ENCODE measurements at regions not wholly inside any gene's neighbourhood (a gene's known extent, or its start where the extent isn't known, plus 50 kb on each side); places are given as distances from the start of the nearest gene placed in this dataset.
"Not testable (repeated sequence)": the region's sequence is repeated elsewhere in the genome, so short reads cannot be mapped to it uniquely, and the experiment has no call there.

DNA sequence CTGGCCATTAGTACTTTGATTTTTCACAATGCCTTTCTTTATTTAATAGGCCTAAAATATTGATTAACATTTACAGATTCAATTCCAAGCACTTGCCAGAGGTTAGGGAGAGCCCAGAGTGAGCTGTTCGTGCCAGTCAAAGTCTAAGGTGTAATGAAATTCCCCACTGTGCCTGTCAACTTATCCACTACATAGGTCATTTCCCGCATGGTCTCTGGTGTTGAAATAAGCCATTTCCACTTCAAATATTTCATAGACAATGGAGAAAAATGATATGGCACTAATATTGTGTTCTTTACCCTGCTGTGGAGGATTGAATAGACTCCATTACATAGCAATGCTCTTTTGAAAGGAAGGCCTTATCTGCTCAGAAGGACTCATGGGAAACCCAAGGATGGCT is 978.1 kb upstream of the CELF2 start:
- no peak for DNase-seq

DNA sequence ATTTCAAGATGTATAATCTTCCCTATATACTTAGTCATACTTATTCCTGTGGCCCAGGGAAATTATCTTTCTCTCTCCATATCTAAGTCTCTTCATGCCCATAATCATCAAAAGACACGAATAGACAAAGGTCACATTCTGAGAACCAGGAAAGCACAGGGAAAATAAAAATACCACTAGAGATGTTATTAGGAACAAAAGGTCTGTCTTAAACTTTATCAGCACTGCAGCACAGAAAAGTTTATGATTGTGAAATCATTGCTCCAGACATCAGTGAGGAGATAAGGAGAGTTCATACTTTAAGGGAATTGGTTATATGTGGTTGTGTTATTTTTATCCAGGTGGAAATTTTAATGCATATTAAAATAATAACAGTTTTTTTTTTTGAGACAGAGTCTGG is 974.6 kb upstream of the CELF2 start:
- no peak for DNase-seq

DNA sequence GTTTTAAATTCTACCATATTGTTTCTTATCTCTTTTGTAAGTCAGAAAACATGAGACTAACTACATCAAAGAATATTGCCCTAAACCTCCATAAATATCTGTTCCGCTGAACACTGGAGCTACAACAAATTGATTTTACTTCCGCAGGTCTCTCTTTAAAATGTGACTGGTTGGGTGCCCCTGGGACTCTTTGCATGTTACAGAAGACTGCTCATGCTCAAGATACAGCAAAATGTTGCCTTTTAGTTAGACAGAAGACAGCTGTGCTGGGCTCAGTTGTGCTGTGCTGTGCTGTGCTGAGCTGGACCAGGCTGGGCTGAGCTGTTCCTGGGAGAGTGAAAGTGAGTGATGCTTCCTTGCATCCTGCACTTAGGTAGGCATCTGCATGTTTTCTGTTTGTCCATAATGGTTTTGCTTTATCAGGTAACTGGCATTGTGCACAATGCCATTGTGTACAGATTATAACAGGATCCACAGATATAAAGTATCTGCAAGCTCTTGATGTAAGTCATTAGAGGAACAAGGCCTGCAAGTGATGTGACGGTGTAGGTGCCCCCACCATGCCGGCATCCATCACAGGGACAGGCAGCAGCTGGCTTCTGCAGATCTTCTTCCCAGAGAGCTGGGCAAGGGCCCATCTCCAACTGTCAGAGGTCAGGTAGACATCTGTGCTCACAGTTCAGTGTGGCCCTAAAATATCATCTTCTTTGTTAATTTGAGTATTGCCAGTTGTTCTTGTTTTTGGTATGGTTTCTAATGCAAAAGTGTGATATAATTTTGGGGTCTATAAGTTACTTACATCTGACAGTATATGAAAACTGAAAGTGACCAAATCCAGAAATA is 972.5 kb upstream of the CELF2 start:
- DNase-seq: no peak

GRCh38 chr10:10045765-10046028 is 972.0 kb upstream of the CELF2 start:
- DNase-seq: no peak

DNA sequence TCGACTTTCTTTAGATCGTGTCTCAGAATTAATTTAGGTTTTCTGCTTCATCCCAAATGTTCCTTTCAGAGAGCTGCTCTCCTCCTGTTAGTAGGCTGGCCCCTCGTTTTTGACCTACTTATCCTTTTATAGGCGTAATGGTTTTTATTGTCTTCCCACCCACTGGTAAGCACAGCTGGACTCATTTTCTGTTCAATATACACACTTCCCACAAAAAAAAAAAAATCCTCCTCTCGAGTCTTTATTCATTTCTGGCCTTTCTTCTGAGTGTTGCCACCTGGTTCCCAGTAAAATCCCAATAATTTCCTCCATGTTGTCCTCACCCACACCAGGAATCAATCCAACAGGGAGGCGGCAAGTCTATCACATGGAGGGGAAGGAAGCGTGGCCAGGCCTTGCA is 970.2 kb upstream of the CELF2 start:
- no peak for DNase-seq

- no peak for DNase-seq
Observed at GRCh38 chr10:10053051-10053450, 964.6 kb upstream of the CELF2 start.

DNA sequence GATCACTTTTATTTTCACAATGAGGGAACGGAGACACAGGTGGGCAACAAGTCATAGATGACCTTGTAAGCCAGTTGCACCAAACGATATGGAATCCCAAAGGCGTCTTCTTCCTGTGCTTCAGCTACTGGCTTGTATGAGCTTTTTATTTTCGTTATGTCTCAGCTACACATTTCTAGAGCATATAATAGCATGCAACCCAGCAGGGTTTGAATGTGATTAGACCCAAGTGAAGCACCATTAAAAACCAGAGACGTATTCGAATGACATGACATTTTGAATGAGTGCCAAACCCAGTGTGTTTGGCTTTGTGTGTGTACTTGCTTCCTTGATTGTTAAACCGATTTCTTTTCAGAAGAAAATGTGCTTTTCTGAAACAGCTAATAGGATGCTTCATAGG is 963.2 kb upstream of the CELF2 start:
- DNase-seq: no peak

DNA sequence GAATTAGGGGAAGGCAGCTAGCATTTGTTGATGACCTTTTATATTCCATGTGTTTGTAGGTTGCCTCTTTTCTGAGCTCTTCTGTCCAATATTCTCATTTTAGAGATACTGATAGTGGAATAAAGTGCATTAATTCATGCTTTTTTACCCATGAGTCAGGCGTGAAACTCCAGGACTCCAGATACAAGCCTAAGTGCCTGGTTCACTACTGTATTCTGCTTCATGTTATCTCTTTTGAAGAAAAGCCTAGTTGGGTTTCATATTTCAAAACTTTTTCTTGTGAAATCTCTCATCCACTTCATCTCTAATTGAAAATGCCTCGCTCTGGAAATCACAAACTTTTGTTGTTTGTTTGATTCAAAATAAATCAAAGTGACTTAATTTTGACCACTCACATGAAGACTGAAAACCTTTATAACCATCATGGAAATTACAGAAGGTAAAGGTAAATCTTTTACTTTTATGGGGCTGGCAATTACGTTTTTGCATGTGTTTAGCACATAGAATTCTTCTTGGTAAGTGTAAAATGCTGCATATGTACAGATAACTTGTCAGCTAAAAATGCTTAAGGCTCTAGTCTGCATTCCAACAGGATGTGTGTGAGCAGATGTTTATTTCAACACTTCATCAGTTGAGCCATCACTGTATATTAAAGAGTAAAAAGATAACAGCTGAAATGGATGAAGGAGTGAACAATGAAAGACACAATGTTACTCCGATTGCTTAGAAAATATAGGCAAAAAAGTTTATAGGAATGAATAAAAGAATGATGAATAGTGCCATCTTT is 961.8 kb upstream of the CELF2 start:
- no peak for DNase-seq

GRCh38 chr10:10056961-10057360 is 960.7 kb upstream of the CELF2 start:
- no peak for DNase-seq

DNA sequence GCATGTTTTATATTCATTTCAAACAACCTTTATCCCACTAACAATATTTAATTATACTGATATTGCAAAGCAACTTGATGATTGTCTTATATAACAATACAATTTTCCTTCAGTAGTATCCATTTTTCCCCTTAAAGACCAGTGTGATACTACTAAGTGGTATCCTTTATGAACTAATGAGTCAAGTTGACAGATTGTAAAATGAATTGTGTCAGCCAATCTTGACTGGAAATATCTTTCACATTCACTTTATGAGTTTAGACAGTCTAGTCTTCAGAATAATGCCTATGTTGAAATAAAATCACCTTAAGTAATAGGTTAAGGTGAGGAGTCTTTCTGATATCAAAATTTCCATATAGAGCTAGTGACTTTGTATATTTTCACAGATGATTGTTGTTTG is 950.0 kb upstream of the CELF2 start:
- no peak for DNase-seq

DNA sequence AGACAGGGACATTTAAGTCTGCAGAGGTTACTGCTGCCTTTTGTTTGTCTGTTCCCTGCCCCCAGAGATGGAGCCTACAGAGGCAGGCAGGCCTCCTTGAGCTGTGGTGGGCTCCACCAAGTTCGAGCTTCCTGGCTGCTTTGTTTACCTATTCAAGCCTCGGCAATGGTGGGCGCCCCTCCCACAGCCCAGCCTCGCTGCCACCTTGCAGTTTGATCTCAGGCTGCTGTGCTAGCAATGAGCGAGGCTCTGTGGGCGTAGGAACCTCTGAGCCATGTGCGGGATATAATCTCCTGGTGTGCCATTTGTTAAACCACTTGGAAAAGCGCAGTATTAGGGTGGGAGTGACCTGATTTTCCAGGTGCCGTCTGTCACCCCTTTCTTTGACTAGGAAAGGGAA is 942.8 kb upstream of the CELF2 start:
- DNase-seq: not testable (repeated sequence)

GRCh38 chr10:10078446-10078845 is 939.2 kb upstream of the CELF2 start:
- DNase-seq: no peak

- no peak for DNase-seq
Observed at GRCh38 chr10:10092581-10092980, 925.1 kb upstream of the CELF2 start.

GRCh38 chr10:10093021-10093420 is 924.7 kb upstream of the CELF2 start:
- DNase-seq: no peak

- DNase-seq: no peak
Observed at GRCh38 chr10:10094691-10095090, 923.0 kb upstream of the CELF2 start.

GRCh38 chr10:10096296-10096695 is 921.4 kb upstream of the CELF2 start:
- no peak for DNase-seq

DNA sequence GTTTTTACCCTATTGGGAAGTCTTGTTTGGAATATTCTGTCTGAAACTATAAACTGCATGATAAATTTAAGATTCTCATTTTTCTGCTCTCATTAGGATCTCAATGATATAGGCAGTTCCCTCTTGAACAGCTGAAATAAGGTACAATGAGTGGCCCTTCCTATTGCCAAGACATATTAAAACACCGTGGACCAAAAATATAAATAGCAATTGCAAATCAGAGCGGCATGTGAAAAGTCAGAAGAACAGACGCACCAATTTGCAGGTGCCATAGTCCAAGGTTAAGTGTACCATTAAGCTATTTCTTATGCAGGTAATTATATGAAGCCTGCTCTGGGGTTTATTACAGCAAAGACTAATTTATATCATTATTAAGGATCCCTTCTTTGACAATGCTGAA is 920.8 kb upstream of the CELF2 start:
- no peak for DNase-seq

DNA sequence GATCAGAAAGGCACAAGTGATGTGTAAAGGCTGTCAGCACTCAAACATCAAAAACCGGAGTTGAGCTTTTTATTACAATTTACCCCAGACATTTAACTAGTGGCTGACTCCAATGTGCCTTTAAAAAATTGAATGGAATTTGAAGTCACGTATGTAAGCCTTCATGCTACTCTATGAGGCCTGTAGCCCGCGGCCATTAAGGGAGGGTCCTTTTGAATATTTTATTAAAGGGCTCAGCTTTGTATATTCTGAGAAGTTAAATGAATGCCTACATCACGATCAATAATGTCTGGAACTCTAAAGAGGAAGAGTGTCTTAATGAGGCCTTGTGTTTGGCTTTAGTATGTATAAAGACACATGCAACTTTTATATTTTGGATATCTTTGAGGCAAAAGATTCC is 916.6 kb upstream of the CELF2 start:
- DNase-seq: no peak

- DNase-seq: no peak
Observed at GRCh38 chr10:10110844-10111490, 906.7 kb upstream of the CELF2 start.

DNA sequence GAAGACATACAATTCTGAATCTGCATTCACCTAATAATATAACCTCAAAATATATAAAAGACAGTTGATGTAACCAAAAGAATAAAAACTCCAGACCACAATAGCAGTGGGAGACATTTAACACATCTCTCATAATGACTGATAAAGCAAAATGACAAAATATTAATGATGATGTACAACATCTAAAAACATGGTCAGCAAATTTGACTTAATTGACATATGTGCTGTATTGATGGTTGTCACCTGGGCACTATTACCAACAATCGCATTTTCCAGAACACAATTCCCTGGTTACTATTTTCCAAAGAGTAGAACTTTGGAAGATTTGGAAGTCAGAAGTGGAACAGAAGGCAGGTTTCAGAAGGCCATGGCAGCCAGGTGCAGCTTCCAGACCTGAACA is 899.5 kb upstream of the CELF2 start:
- no peak for DNase-seq

DNA sequence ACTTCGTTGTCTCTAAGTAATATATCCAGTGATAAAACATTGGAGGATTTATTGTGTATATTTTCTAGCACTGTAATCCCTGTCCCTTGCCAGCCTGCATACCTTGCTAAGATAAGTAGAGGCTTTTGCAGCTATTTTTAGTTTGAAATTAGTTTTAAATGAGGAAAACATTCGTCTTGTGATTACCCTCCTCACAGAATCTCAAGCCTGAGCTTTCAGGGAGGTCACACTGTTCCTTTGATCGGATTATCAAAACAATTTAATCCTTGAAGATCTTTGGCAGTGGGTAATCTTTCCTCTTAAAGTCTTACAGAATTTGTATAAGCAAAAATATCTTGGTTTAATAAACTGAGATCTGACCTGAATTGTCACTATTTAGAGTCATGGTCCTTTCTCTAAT is 897.0 kb upstream of the CELF2 start:
- DNase-seq: no peak

- no peak for DNase-seq
Observed at GRCh38 chr10:10125676-10126075, 892.0 kb upstream of the CELF2 start.

- DNase-seq: no peak
Observed at GRCh38 chr10:10126218-10126617, 891.5 kb upstream of the CELF2 start.

- no peak for DNase-seq
Observed at GRCh38 chr10:10128387-10128786, 889.3 kb upstream of the CELF2 start.
